ENCODE measurements at regions not wholly inside any gene's neighbourhood (a gene's known extent, or its start where the extent isn't known, plus 50 kb on each side); places are given as distances from the start of the nearest gene placed in this dataset.
A peak's percentile ranks its signal among the peaks of the same experiment; 100 is the strongest.

DNA sequence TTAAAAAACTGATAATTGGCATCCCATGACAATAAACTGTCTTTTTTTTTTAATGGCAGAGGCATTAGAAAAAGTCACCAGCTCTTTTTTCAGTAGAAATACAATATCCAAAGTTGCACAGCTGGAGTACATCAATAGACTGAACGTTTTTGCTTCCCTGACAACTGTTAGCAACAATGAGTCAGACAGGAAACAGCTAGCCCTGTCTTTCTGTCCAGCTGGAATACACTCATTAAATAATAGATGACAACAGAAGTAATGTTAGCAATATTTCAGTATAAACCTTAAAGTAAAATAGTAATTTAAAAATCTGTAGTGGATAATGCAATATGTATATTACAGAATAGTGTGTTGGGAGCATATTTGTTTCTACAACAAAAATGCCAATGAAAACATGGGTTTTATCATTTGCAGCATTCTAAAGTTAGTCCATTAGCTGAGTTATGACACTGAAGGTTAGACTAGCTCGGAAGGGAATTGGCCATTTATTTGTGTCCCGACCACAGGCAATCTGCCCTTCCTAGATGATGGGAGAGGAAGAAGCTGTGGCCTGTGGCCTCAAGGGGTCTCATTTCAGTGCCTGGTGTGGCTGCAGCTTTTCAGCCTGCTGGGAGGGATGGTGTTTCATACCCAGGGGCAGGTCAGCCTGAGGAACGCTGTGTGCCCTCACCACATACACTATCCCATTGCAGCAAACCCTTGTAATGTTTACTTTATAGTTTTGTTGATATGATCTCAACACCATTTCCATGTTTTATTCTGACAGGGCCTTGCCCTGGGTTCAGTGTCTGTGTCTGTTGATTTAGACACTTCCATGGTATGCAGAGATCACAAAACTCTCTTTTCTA lies 173.3 kb downstream of the SLC16A9 start:
- DNase-seq (ENCODE audit: low read depth in 2 of 2) = peak; percentile 91 to 92
- TF ChIP-seq, protein P1, sequence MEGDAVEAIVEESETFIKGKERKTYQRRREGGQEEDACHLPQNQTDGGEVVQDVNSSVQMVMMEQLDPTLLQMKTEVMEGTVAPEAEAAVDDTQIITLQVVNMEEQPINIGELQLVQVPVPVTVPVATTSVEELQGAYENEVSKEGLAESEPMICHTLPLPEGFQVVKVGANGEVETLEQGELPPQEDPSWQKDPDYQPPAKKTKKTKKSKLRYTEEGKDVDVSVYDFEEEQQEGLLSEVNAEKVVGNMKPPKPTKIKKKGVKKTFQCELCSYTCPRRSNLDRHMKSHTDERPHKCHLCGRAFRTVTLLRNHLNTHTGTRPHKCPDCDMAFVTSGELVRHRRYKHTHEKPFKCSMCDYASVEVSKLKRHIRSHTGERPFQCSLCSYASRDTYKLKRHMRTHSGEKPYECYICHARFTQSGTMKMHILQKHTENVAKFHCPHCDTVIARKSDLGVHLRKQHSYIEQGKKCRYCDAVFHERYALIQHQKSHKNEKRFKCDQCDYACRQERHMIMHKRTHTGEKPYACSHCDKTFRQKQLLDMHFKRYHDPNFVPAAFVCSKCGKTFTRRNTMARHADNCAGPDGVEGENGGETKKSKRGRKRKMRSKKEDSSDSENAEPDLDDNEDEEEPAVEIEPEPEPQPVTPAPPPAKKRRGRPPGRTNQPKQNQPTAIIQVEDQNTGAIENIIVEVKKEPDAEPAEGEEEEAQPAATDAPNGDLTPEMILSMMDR (IDR thresholded peaks at IDR 0.05; ENCODE audit: low read depth, low read length) = no peak
- H3K4me3 ChIP-seq (replicated peaks in 1 of 2; ENCODE audit: low read depth in 2 of 2, low read length in 2 of 2) = no peak overlapping the region

DNA sequence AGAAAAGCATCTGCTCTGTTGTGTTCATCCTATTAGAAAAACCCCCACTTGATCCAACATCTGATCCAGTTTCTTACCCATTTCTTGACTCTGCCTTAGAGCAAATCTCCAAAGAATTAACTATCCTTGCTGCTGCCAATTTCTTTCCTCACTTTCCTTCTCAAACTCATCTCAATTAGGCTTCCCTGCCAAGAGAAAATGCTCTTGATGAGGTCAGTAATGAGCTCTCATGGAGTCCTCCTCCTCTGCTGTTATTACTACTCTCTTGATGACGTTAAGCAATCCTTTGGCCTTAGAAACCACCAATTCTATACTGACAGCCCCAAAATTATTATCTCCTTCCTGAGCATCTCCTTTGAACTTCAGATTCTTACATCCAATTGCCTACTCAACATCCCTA lies 162.0 kb upstream of the FAM13C start:
- no peak overlapping the region for H3K4me3 ChIP-seq (replicated peaks in 1 of 2; ENCODE audit: low read depth in 2 of 2, low read length in 2 of 2)
- TF ChIP-seq, protein P1 (IDR thresholded peaks at IDR 0.05; ENCODE audit: low read depth, low read length) = no peak
- DNase-seq (ENCODE audit: low read depth in 2 of 2) = peak in 1 of 2 donors; percentile 41

DNA sequence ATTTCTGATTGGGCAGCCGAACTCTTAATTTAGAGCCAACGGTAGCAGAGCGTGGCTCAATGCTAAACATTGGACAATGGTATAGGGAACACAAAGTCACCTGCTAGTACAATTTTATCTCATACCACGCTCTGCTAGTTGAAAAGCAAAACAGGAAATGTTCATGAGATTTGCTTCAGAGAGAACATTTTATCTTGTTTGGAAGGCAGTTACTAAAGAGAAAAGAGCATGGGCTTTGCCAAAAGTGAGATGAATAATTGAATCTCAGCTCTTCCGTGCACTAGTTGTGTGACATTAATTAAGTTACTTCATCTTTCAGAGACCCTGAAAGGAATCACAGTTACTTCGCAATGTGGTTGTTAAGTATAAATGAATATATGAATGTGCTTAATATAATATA lies 161.5 kb upstream of the FAM13C start:
- no peak overlapping the region for H3K4me3 ChIP-seq (replicated peaks in 1 of 2; ENCODE audit: low read depth in 2 of 2, low read length in 2 of 2)
- TF ChIP-seq, protein P1 (IDR thresholded peaks at IDR 0.05; ENCODE audit: low read depth, low read length) = no peak
- DNase-seq (ENCODE audit: low read depth in 2 of 2) = peak in 1 of 2 donors; percentile 59

DNA sequence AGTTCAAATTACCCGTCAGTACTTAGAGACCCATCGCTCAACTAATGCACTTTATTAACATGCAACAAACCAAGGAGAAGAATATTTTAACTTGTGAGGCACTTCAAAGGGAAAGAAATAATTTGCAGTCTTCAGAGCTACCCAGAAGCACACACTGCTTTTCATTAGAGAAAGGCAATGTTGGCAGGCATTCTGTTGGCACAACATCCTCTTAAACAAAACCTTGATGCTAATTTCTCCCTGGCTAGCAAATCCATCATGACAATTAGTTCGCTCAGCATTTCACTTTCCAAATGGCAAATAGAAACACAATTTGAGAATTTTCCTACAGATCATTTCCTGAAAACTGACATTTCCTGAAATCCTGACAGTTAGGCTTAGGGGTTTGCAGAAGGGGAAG lies 155.6 kb upstream of the FAM13C start:
- no peak overlapping the region for H3K4me3 ChIP-seq (replicated peaks in 1 of 2; ENCODE audit: low read depth in 2 of 2, low read length in 2 of 2)
- DNase-seq (ENCODE audit: low read depth in 2 of 2) = no peak
- TF ChIP-seq, protein P1 (IDR thresholded peaks at IDR 0.05; ENCODE audit: low read depth, low read length) = no peak

DNA sequence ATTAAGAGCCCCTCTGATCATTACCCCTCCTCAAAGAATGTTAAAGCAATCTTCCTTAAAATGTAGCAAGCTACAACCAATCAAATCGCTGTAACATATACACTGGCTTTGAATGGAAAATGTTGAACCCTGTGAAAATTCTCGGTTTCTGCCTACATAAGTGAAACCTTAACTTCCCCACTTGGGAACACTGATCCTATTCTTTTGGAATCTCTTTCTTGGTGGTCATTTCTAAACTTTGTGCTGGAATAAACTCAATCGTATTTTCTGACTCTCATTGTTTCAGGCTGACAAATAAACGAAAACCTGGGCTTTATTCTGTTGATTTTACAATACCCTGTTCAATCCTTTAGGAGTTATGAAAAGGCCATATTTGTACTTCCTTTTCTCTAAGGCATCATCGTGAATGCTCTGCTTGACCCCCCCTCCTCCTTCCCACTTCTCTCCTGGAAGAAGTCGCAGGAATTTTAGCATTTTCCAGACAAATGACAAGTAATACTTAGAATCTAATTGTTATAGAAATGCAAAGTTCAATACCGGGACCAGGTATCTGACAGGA lies 155.1 kb upstream of the FAM13C start:
- TF ChIP-seq, protein P1 (IDR thresholded peaks at IDR 0.05; ENCODE audit: low read depth, low read length) = no peak
- no peak overlapping the region for H3K4me3 ChIP-seq (replicated peaks in 1 of 2; ENCODE audit: low read depth in 2 of 2, low read length in 2 of 2)
- DNase-seq (ENCODE audit: low read depth in 2 of 2) = no peak

DNA sequence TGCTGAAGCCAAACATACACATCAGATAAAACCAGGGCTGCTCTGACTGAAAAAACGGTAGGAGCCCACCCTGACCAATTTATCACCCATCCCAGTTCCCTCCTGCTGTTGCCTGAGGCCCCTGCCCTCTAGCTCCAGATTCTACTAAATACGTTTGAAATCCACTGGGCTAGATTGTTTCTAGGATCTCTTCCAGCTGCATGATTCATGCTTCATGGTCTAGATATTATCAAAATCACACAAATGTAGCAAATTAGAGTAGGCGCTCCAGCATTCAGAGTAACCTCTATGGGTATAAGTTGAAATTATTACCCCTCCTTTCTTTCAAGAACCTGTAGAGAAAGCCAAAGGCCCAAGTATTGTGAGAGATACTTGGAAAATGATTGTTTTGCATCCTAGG lies 151.2 kb upstream of the FAM13C start:
- peak in 1 of 2 donors; percentile 60 for DNase-seq (ENCODE audit: low read depth in 2 of 2)
- no peak overlapping the region for H3K4me3 ChIP-seq (replicated peaks in 1 of 2; ENCODE audit: low read depth in 2 of 2, low read length in 2 of 2)
- TF ChIP-seq, protein P1 (IDR thresholded peaks at IDR 0.05; ENCODE audit: low read depth, low read length) = no peak
